Astrocyte of the spinal cord (primary cell): ENCODE measurements at regions not wholly inside any gene's neighbourhood (a gene's known extent, or its start where the extent isn't known, plus 50 kb on each side); places are given as distances from the start of the nearest gene placed in this dataset.

Experiments used
- DNase-seq: peaks from one replicate; pipeline ENCODE4 v3.0.0; 2011; ENCODE audit warnings: low read depth, low spot score
- H3K4me3 ChIP-seq: 2 replicates; pipeline ENCODE4 v1.5.1; 2011; ENCODE audit warnings: low read depth, mild to moderate bottlenecking, low read length, moderate library complexity
- CTCF ChIP-seq: IDR thresholded peaks from 2 replicates; pipeline ENCODE4 v1.5.1; 2012; ENCODE audit warnings: low read depth, mild to moderate bottlenecking, low read length, inconsistent platforms
- in situ Hi-C: cut with HindIII; loops from 2 replicates; pipeline ENCODE4 v1.10.0; 2017; ENCODE audit warnings: low sequenced_read_pairs

- TF ChIP-seq CTCF: no peak
- DNase-seq: no peak
- in situ Hi-C loops: no loop called here
- no peak overlapping the region for H3K4me3 ChIP-seq
These were observed 51.2 kb downstream of the GRK7 start for GRCh38 chr3:141814375-141814774.

- no peak for DNase-seq
- no peak for TF ChIP-seq CTCF
- in situ Hi-C loops: no loop called here
- no peak overlapping the region for H3K4me3 ChIP-seq
These were observed 52.5 kb downstream of the GRK7 start for GRCh38 chr3:141815667-141816066.

- TF ChIP-seq CTCF: no peak
- DNase-seq: peak; percentile 27
- in situ Hi-C loops: no loop called here
- no peak overlapping the region for H3K4me3 ChIP-seq
These were observed 53.8 kb downstream of the GRK7 start for GRCh38 chr3:141816958-141817357.

GRCh38 chr3:141825216-141826011 is 51.0 kb upstream of the ATP1B3 start:
- no peak for TF ChIP-seq CTCF
- H3K4me3 ChIP-seq: no peak overlapping the region
- in situ Hi-C loops: no loop called here
- no peak for DNase-seq
